Activated CD8-positive, alpha-beta memory T cell treated with anti-CD3 and anti-CD28 coated beads for 24 hours (primary cell): ENCODE measurements at regions not wholly inside any gene's neighbourhood (a gene's known extent, or its start where the extent isn't known, plus 50 kb on each side); places are given as distances from the start of the nearest gene placed in this dataset.
"Not testable (repeated sequence)": the region's sequence is repeated elsewhere in the genome, so short reads cannot be mapped to it uniquely, and the experiment has no call there.

Source experiments
- DNase-seq: peaks from one replicate; pipeline ENCODE4 v3.0.0-alpha.2; 2020

- no peak for DNase-seq
Measured at GRCh38 chr2:207372483-207372882, 157.3 kb upstream of the CREB1 start.

- DNase-seq: no peak
Measured at GRCh38 chr2:207375207-207375875, 154.4 kb upstream of the CREB1 start.

GRCh38 chr2:207378620-207379019 is 151.1 kb upstream of the CREB1 start:
- DNase-seq: not testable (repeated sequence)

- no peak for DNase-seq
Measured at GRCh38 chr2:207385076-207385475, 144.7 kb upstream of the CREB1 start.

- DNase-seq: no peak
Measured at GRCh38 chr2:207385903-207386302, 143.9 kb upstream of the CREB1 start.

GRCh38 chr2:207387001-207387571 is 142.7 kb upstream of the CREB1 start:
- DNase-seq: no peak

GRCh38 chr2:207390302-207391095 is 139.3 kb upstream of the CREB1 start:
- DNase-seq: no peak

GRCh38 chr2:207394203-207394781 is 135.5 kb upstream of the CREB1 start:
- DNase-seq: no peak

- no peak for DNase-seq
Measured at GRCh38 chr2:207394812-207395534, 134.8 kb upstream of the CREB1 start.

- no peak for DNase-seq
Measured at GRCh38 chr2:207395535-207396251, 134.1 kb upstream of the CREB1 start.

- DNase-seq: no peak
Measured at GRCh38 chr2:207397917-207398655, 131.7 kb upstream of the CREB1 start.

- DNase-seq: no peak
Measured at GRCh38 chr2:207399301-207399700, 130.5 kb upstream of the CREB1 start.

- DNase-seq: no peak
Measured at GRCh38 chr2:207401338-207401737, 128.4 kb upstream of the CREB1 start.

- DNase-seq: no peak
Measured at GRCh38 chr2:207403141-207403540, 126.6 kb upstream of the CREB1 start.

GRCh38 chr2:207403950-207404349 is 125.8 kb upstream of the CREB1 start:
- DNase-seq: no peak

GRCh38 chr2:207405150-207405549 is 124.6 kb upstream of the CREB1 start:
- DNase-seq: no peak

GRCh38 chr2:207408086-207408794 is 121.5 kb upstream of the CREB1 start:
- DNase-seq: no peak

GRCh38 chr2:207409517-207409916 is 120.2 kb upstream of the CREB1 start:
- no peak for DNase-seq

GRCh38 chr2:207412787-207413310 is 116.9 kb upstream of the CREB1 start:
- no peak for DNase-seq

GRCh38 chr2:207413376-207413907 is 116.3 kb upstream of the CREB1 start:
- DNase-seq: no peak
